ENCODE measurements at regions not wholly inside any gene's neighbourhood (a gene's known extent, or its start where the extent isn't known, plus 50 kb on each side); places are given as distances from the start of the nearest gene placed in this dataset.

DNA sequence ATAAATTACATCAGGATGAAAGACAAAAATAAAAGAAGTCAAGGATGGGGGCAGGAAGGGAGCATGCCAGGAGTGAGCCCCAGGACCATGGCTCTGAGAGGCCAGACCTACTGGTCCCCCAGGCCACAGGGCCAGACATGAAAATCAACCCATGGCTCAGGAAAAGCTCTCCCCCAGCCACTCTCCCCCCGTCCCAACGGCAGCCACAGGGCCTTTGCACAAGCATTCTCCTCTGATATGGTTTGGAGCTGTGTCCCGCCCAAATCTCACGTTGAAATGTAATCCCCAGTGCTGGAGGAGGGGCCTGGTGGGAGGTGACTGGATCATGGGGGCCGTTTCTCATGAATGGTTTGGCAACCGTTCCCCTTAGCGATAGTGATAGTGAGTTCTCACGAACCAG, 80.8 kb upstream of the ANO1 start:
- TF ChIP-seq, protein P1, sequence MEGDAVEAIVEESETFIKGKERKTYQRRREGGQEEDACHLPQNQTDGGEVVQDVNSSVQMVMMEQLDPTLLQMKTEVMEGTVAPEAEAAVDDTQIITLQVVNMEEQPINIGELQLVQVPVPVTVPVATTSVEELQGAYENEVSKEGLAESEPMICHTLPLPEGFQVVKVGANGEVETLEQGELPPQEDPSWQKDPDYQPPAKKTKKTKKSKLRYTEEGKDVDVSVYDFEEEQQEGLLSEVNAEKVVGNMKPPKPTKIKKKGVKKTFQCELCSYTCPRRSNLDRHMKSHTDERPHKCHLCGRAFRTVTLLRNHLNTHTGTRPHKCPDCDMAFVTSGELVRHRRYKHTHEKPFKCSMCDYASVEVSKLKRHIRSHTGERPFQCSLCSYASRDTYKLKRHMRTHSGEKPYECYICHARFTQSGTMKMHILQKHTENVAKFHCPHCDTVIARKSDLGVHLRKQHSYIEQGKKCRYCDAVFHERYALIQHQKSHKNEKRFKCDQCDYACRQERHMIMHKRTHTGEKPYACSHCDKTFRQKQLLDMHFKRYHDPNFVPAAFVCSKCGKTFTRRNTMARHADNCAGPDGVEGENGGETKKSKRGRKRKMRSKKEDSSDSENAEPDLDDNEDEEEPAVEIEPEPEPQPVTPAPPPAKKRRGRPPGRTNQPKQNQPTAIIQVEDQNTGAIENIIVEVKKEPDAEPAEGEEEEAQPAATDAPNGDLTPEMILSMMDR (IDR thresholded peaks at IDR 0.05), result no peak
- no peak for DNase-seq (ENCODE audit: low spot score in 2 of 2)
- H3K4me3 ChIP-seq (ENCODE audit: low read depth, poor library complexity, severe bottlenecking), result no peak overlapping the region
- intact Hi-C loops (cut with DNase I; ENCODE audit: low total_unique reads), result no loop called here
- 56 to 58% methylated on average over 8 of the region's 8 CpGs for WGBS, 2 donors

GRCh38 chr11:69999721-70000120, 78.4 kb upstream of the ANO1 start:
- DNase-seq (ENCODE audit: low spot score in 2 of 2), result no peak
- intact Hi-C loops (cut with DNase I; ENCODE audit: low total_unique reads), result no loop called here
- no peak overlapping the region for H3K4me3 ChIP-seq (ENCODE audit: low read depth, poor library complexity, severe bottlenecking)
- TF ChIP-seq, protein P1 (IDR thresholded peaks at IDR 0.05), result no peak
- TF ChIP-seq POLR2A (IDR thresholded peaks at IDR 0.05), result no peak
- 23 to 52% methylated on average over 3 of the region's 3 CpGs for WGBS, 2 donors

DNA sequence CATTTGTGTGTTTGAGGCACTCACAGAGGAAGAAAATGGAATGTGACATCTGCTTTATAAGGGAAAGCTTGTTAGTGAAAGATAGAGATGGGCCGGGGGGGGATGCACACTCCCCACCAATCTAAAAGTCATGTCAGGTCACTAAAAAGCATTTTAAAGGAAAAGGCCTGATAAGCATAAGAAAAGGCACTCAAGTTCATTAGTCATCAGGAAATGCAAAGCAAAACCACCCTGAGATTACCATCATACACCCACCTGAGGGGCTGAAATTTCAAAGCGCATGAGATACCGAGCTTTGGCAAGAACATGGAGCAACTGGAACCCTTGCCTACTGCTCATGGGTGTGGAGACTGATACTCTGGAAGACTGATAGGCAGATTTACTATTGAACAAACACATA, 77.9 kb upstream of the ANO1 start:
- intact Hi-C loops (cut with DNase I; ENCODE audit: low total_unique reads), result no loop called here
- H3K4me3 ChIP-seq (ENCODE audit: low read depth, poor library complexity, severe bottlenecking), result no peak overlapping the region
- no peak for DNase-seq (ENCODE audit: low spot score in 2 of 2)
- 44 to 47% methylated on average over 3 of the region's 3 CpGs for WGBS, 2 donors
- TF ChIP-seq, protein P1 (IDR thresholded peaks at IDR 0.05), result no peak
- no peak for TF ChIP-seq POLR2A (IDR thresholded peaks at IDR 0.05)

- no peak for TF ChIP-seq POLR2A (IDR thresholded peaks at IDR 0.05)
- TF ChIP-seq, protein P1 (IDR thresholded peaks at IDR 0.05), result no peak
- intact Hi-C loops (cut with DNase I; ENCODE audit: low total_unique reads), result no loop called here
- no peak for DNase-seq (ENCODE audit: low spot score in 2 of 2)
- no peak overlapping the region for H3K4me3 ChIP-seq (ENCODE audit: low read depth, poor library complexity, severe bottlenecking)
- WGBS, 2 donors, result 77 to 84% methylated on average over 6 of the region's 6 CpGs
These were observed 76.9 kb upstream of the ANO1 start for GRCh38 chr11:70001246-70001645.

DNA sequence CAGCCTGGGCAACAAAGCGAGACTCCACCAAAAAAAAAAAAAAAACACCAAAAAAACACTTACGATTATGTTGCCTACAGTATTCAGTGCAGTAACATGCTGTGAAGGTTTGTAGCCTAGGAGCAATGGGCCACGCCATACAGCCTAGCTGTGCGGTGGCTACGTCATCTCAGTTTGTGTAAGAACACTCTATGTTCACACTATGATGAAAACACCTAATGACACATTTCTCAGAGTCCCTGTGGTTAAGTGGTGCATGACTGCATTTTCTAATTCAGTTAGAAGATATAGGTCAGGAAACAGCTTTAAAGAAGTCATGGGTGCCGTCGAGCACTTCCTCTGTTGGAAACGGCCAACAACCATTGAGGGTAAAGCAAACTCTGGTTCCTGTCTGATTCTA, 75.7 kb upstream of the ANO1 start:
- TF ChIP-seq POLR2A (IDR thresholded peaks at IDR 0.05), result no peak
- TF ChIP-seq, protein P1 (IDR thresholded peaks at IDR 0.05), result no peak
- 67 to 74% methylated on average over 8 of the region's 8 CpGs for WGBS, 2 donors
- no peak for DNase-seq (ENCODE audit: low spot score in 2 of 2)
- H3K4me3 ChIP-seq (ENCODE audit: low read depth, poor library complexity, severe bottlenecking), result no peak overlapping the region
- intact Hi-C loops (cut with DNase I; ENCODE audit: low total_unique reads), result no loop called here

DNA sequence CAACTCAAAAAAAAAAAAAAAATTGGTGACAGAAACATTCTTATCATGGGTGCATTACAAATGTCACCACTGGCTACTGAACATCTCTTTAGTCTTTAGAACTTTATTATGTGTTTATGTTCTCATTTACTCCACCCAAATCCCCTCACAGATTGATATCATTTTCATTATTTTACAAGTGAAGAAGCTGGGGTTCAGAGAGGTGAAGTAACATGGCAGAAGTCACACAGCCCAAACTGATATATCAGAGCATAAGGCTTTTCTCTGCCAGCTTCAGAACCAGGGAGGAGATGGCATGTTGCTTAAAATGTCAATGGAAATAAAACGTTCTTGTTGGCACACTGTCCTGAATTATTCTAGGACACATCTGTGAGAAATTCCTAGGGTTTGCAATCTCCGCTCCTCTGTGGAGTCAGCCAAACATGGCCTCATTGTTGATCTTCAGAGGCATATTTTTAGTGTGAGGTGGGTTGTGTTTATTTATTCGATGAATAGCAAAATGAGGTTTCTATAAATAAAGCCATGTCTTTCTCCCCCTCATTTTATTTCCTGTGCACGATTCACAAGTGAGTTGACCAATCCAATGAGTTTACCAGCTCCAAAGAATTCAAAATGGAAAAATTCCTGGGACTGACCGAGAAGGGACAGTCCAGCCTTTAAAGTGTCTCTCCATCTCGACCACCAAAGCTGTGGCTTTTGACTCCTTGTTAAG, 72.9 kb upstream of the ANO1 start:
- no peak for DNase-seq (ENCODE audit: low spot score in 2 of 2)
- H3K4me3 ChIP-seq (ENCODE audit: low read depth, poor library complexity, severe bottlenecking), result no peak overlapping the region
- TF ChIP-seq, protein P1 (IDR thresholded peaks at IDR 0.05), result no peak
- no peak for TF ChIP-seq POLR2A (IDR thresholded peaks at IDR 0.05)
- intact Hi-C loops (cut with DNase I; ENCODE audit: low total_unique reads), result no loop called here
- 37 to 41% methylated on average over 6 of the region's 6 CpGs for whole genome bisulfite sequencing, 2 donors
